Neural progenitor cell (in vitro differentiated cells): ENCODE measurements at regions not wholly inside any gene's neighbourhood (a gene's known extent, or its start where the extent isn't known, plus 50 kb on each side); places are given as distances from the start of the nearest gene placed in this dataset.

Experiments used
- DNase-seq: peaks from one replicate; pipeline ENCODE4 v3.0.0-alpha.2; 2016; ENCODE audit warnings: low spot score
- H2AFZ ChIP-seq: fragments of 200-600 bp; sonication (generic); replicated peaks from 2 replicates; pipeline ENCODE4 v1.6.1; 2016; ENCODE audit warnings: antibody characterized with exemption
- H3F3A ChIP-seq: fragments of 200-600 bp; sonication (generic); 2 replicates; pipeline ENCODE4 v1.6.1; 2016; ENCODE audit warnings: antibody characterized with exemption, low read depth
- H3K27ac ChIP-seq: fragments of 200-600 bp; sonication (generic); 2 replicates; pipeline ENCODE4 v1.5.1; 2016; ENCODE audit warnings: mild to moderate bottlenecking
- H3K27me3 ChIP-seq: fragments of 200-600 bp; sonication (generic); 2 replicates; pipeline ENCODE4 v1.6.1; 2016; ENCODE audit warnings: mild to moderate bottlenecking, moderate library complexity
- H3K36me3 ChIP-seq: fragments of 200-600 bp; sonication (generic); 2 replicates; pipeline ENCODE4 v1.5.1; 2016
- H3K4me1 ChIP-seq: fragments of 200-600 bp; sonication (generic); 2 replicates; pipeline ENCODE4 v1.6.1; 2016; ENCODE audit warnings: mixed run types
- H3K4me2 ChIP-seq: fragments of 200-600 bp; sonication (generic); 2 replicates; pipeline ENCODE4 v1.6.1; 2016
- H3K4me3 ChIP-seq: fragments of 200-600 bp; sonication (generic); 2 replicates; pipeline ENCODE4 v1.5.1; 2016
- H3K79me2 ChIP-seq: fragments of 200-600 bp; sonication (generic); 2 replicates; pipeline ENCODE4 v1.6.1; 2016; ENCODE audit warnings: low read depth
- H3K9ac ChIP-seq: fragments of 200-600 bp; sonication (generic); 2 replicates; pipeline ENCODE4 v1.6.1; 2016
- H3K9me3 ChIP-seq: fragments of 200-600 bp; sonication (generic); 2 replicates; pipeline ENCODE4 v1.5.1; 2016; ENCODE audit warnings: low read depth
- H4K20me1 ChIP-seq: fragments of 200-600 bp; sonication (generic); 2 replicates; pipeline ENCODE4 v1.6.1; 2016; ENCODE audit warnings: low read depth
- H3K27ac Mint-ChIP-seq: 3 replicates; pipeline ENCODE4 v1.8.0; 2021; ENCODE audit warnings: mixed read lengths
- H3K27me3 Mint-ChIP-seq: 2 replicates; pipeline ENCODE4 v1.8.0; 2022; ENCODE audit warnings: low read depth, mild to moderate bottlenecking, inconsistent platforms, moderate library complexity, mixed read lengths; ENCODE audit not compliant: insufficient read depth
- H3K36me3 Mint-ChIP-seq: 3 replicates; pipeline ENCODE4 v1.8.0; 2021; ENCODE audit warnings: mixed read lengths
- H3K4me1 Mint-ChIP-seq: 3 replicates; pipeline ENCODE4 v1.8.0; 2021; ENCODE audit warnings: mixed read lengths
- H3K4me3 Mint-ChIP-seq: 3 replicates; pipeline ENCODE4 v1.8.0; 2021; ENCODE audit warnings: mild to moderate bottlenecking, moderate library complexity, mixed read lengths
- H3K9me3 Mint-ChIP-seq: 3 replicates; pipeline ENCODE4 v1.8.0; 2020; ENCODE audit warnings: mixed read lengths
- CTCF ChIP-seq: fragments of 200-600 bp; sonication (generic); IDR thresholded peaks from 2 replicates; pipeline ENCODE4 v1.5.1; 2017; ENCODE audit warnings: antibody characterized with exemption, mild to moderate bottlenecking
- EZH2 ChIP-seq: fragments of 200-600 bp; sonication (generic); IDR thresholded peaks from 2 replicates; pipeline ENCODE4 v1.6.1; 2017; ENCODE audit warnings: antibody characterized with exemption, mild to moderate bottlenecking, moderate library complexity
- EZH2phosphoT487 ChIP-seq: fragments of 200-600 bp; sonication (generic); IDR thresholded peaks from 2 replicates; pipeline ENCODE4 v1.6.1; 2017; ENCODE audit warnings: antibody characterized with exemption

- Mint-ChIP-seq H3K27me3 (peaks cover 37% of the 10 kb centered on the region), H3K36me3 (peaks cover 12% of the 10 kb centered on the region), H3K27ac (no peak overlapping the region), H3K9me3 (peaks cover 13% of the 10 kb centered on the region), H3K4me1 (peaks cover 14% of the 10 kb centered on the region), H3K4me3 (peak overlapping the region; percentile 78)
- H3K4me1 ChIP-seq = peaks cover 9% of the 10 kb centered on the region
- no peak overlapping the region for H3K4me2 ChIP-seq
- H3K27ac ChIP-seq = no peak overlapping the region
- no peak for TF ChIP-seq EZH2
- TF ChIP-seq CTCF = no peak
- TF ChIP-seq EZH2phosphoT487 = no peak
- H4K20me1 ChIP-seq = no peaks in the 10 kb centered on the region
- H2AFZ ChIP-seq = no peak overlapping the region
- no peaks in the 10 kb centered on the region for H3K36me3 ChIP-seq
- peaks cover 25% of the 10 kb centered on the region for H3K27me3 ChIP-seq
- no peak overlapping the region for H3K4me3 ChIP-seq
- H3F3A ChIP-seq = no peaks in the 10 kb centered on the region
- H3K79me2 ChIP-seq = no peaks in the 10 kb centered on the region
- no peak for DNase-seq
- no peak overlapping the region for H3K9ac ChIP-seq
- no peaks in the 10 kb centered on the region for H3K9me3 ChIP-seq
These were observed 157.6 kb downstream of the KLF13 start for GRCh38 chr15:31483986-31484951.

GRCh38 chr15:31484986-31485385 is 158.4 kb downstream of the KLF13 start:
- Mint-ChIP-seq H3K36me3 (peaks cover 12% of the 10 kb centered on the region), H3K27me3 (peaks cover 37% of the 10 kb centered on the region), H3K4me1 (peaks cover 14% of the 10 kb centered on the region), H3K27ac (no peak overlapping the region), H3K9me3 (peaks cover 13% of the 10 kb centered on the region), H3K4me3 (peak overlapping the region; percentile 18)
- no peak for DNase-seq
- TF ChIP-seq EZH2phosphoT487 (no peak), CTCF (no peak), EZH2 (no peak)
- Histone ChIP-seq H3K4me2 (no peak overlapping the region), H3K27me3 (peaks cover 25% of the 10 kb centered on the region), H4K20me1 (no peaks in the 10 kb centered on the region), H3K9ac (no peak overlapping the region), H3K4me3 (no peak overlapping the region), H3K79me2 (no peaks in the 10 kb centered on the region), H3F3A (no peaks in the 10 kb centered on the region), H3K4me1 (peaks cover 9% of the 10 kb centered on the region), H3K27ac (no peak overlapping the region), H3K9me3 (no peaks in the 10 kb centered on the region), H2AFZ (no peak overlapping the region), H3K36me3 (no peaks in the 10 kb centered on the region)

GRCh38 chr15:31485431-31485830 is 158.8 kb downstream of the KLF13 start:
- no peak overlapping the region for H3K9ac ChIP-seq
- H3K4me2 ChIP-seq = no peak overlapping the region
- no peaks in the 10 kb centered on the region for H4K20me1 ChIP-seq
- peaks cover 13% of the 10 kb centered on the region for H3K9me3 Mint-ChIP-seq
- H3K36me3 Mint-ChIP-seq = peaks cover 12% of the 10 kb centered on the region
- H3K4me3 ChIP-seq = no peak overlapping the region
- no peak overlapping the region for H3K27ac Mint-ChIP-seq
- no peaks in the 10 kb centered on the region for H3F3A ChIP-seq
- H3K4me1 Mint-ChIP-seq = peaks cover 14% of the 10 kb centered on the region
- TF ChIP-seq EZH2phosphoT487 (no peak), EZH2 (no peak), CTCF (no peak)
- H3K36me3 ChIP-seq = no peaks in the 10 kb centered on the region
- H3K27ac ChIP-seq = no peak overlapping the region
- H3K9me3 ChIP-seq = no peaks in the 10 kb centered on the region
- no peaks in the 10 kb centered on the region for H3K79me2 ChIP-seq
- peaks cover 36% of the 10 kb centered on the region for H3K27me3 Mint-ChIP-seq
- H3K4me1 ChIP-seq = peaks cover 9% of the 10 kb centered on the region
- no peak for DNase-seq
- H3K27me3 ChIP-seq = peaks cover 25% of the 10 kb centered on the region
- no peak overlapping the region for H2AFZ ChIP-seq
- H3K4me3 Mint-ChIP-seq = no peak overlapping the region
